Thyroid gland (tissue), 4 donors: ENCODE measurements at regions not wholly inside any gene's neighbourhood (a gene's known extent, or its start where the extent isn't known, plus 50 kb on each side); places are given as distances from the start of the nearest gene placed in this dataset.

Experiments used
- CTCF ChIP-seq, 6 experiments: fragments of 200-600 bp in 3 of 6; fragments of 450-650 bp in 3 of 6; sonication (generic) in 3 of 6; IDR thresholded peaks; one replicate each; pipeline ENCODE4 v1.5.1; 2016 to 2019; ENCODE audit warnings: antibody characterized with exemption in 6 of 6, mild to moderate bottlenecking in 2 of 6, inconsistent platforms in 1 of 6, moderate library complexity in 1 of 6
- POLR2A ChIP-seq, 2 donors: fragments of 450-650 bp; IDR thresholded peaks; one replicate each; pipeline ENCODE4 v1.6.1; 2017; ENCODE audit warnings: antibody characterized with exemption in 2 of 2, mild to moderate bottlenecking in 2 of 2, moderate library complexity in 1 of 2

GRCh38 chr2:88955607-88956006 lies 264.1 kb downstream of the RPIA start:
- TF ChIP-seq CTCF (IDR thresholded peaks at IDR 0.05) = no peak
- TF ChIP-seq POLR2A (IDR thresholded peaks at IDR 0.05) = no peak
